H9 (cell line): ENCODE measurements at regions not wholly inside any gene's neighbourhood (a gene's known extent, or its start where the extent isn't known, plus 50 kb on each side); places are given as distances from the start of the nearest gene placed in this dataset.

Experiments used
- DNase-seq: peaks from one replicate; pipeline ENCODE4 v3.0.0-alpha.2; 2017
- H2AFZ ChIP-seq: one replicate; pipeline ENCODE4 v1.6.1; 2013; ENCODE audit warnings: mild to moderate bottlenecking, low read length, control low read depth, moderate library complexity
- H2AK5ac ChIP-seq: 2 replicates; pipeline ENCODE4 v1.6.1; 2013; ENCODE audit warnings: low read length, control low read depth, mixed read lengths; ENCODE audit not compliant: insufficient read length
- H2BK120ac ChIP-seq: one replicate; pipeline ENCODE4 v1.6.1; 2013; ENCODE audit warnings: low read depth, mild to moderate bottlenecking, low read length, control low read depth, inconsistent platforms; ENCODE audit not compliant: poor library complexity, severe bottlenecking
- H2BK12ac ChIP-seq: 2 replicates; pipeline ENCODE4 v1.6.1; 2013; ENCODE audit warnings: low read length, control low read depth, mixed read lengths, low read depth; ENCODE audit not compliant: insufficient read length
- H2BK15ac ChIP-seq: 2 replicates; pipeline ENCODE4 v1.6.1; 2013; ENCODE audit warnings: low read depth, low read length, control low read depth
- H2BK20ac ChIP-seq: one replicate; pipeline ENCODE4 v1.6.1; 2013; ENCODE audit warnings: low read depth, mild to moderate bottlenecking, low read length, control low read depth, inconsistent platforms; ENCODE audit not compliant: poor library complexity, severe bottlenecking
- H2BK5ac ChIP-seq: 2 replicates; pipeline ENCODE4 v1.6.1; 2013; ENCODE audit warnings: low read length, control low read depth, mixed read lengths; ENCODE audit not compliant: insufficient read length
- H3K14ac ChIP-seq: 2 replicates; pipeline ENCODE4 v1.6.1; 2013; ENCODE audit warnings: low read length, control low read depth; ENCODE audit not compliant: insufficient read depth
- H3K18ac ChIP-seq: 2 replicates; pipeline ENCODE4 v1.6.1; 2013; ENCODE audit warnings: low read depth, mild to moderate bottlenecking, mixed read lengths, low read length, control low read depth; ENCODE audit not compliant: insufficient read length
- H3K23ac ChIP-seq: 2 replicates; pipeline ENCODE4 v1.6.1; 2013; ENCODE audit warnings: low read length, control low read depth, mixed read lengths, low read depth; ENCODE audit not compliant: insufficient read length
- H3K23me2 ChIP-seq: 2 replicates; pipeline ENCODE4 v1.6.1; 2013; ENCODE audit warnings: low read depth, mild to moderate bottlenecking, mixed read lengths, low read length, control low read depth; ENCODE audit not compliant: insufficient read length, poor library complexity, severe bottlenecking
- H3K27ac ChIP-seq: 2 replicates; pipeline ENCODE4 v1.5.1; 2013; ENCODE audit warnings: low read length, control low read depth, mixed read lengths, low read depth; ENCODE audit not compliant: insufficient read length
- H3K27me3 ChIP-seq: 2 replicates; pipeline ENCODE4 v1.6.1; 2013; ENCODE audit warnings: low read length, control low read depth, inconsistent platforms; ENCODE audit not compliant: insufficient read depth
- H3K4ac ChIP-seq: 2 replicates; pipeline ENCODE4 v1.6.1; 2013; ENCODE audit warnings: low read depth, mild to moderate bottlenecking, control low read depth, inconsistent platforms, low read length, moderate library complexity
- H3K4me1 ChIP-seq: 2 replicates; pipeline ENCODE4 v1.6.1; 2013; ENCODE audit warnings: low read length, control low read depth, inconsistent platforms; ENCODE audit not compliant: insufficient read depth
- H3K4me2 ChIP-seq: 2 replicates; pipeline ENCODE4 v1.6.1; 2013; ENCODE audit warnings: low read length, control low read depth, mixed read lengths; ENCODE audit not compliant: insufficient read length, insufficient read depth
- H3K56ac ChIP-seq: 2 replicates; pipeline ENCODE4 v1.6.1; 2013; ENCODE audit warnings: low read depth, mild to moderate bottlenecking, mixed read lengths, low read length, control low read depth; ENCODE audit not compliant: insufficient read length
- H3K79me1 ChIP-seq: 2 replicates; pipeline ENCODE4 v1.6.1; 2013; ENCODE audit warnings: low read depth, mild to moderate bottlenecking, moderate library complexity, low read length, control low read depth, inconsistent platforms; ENCODE audit not compliant: insufficient read depth, poor library complexity, severe bottlenecking
- H3K79me2 ChIP-seq: 2 replicates; pipeline ENCODE4 v1.6.1; 2013; ENCODE audit warnings: low read length, control low read depth, inconsistent platforms; ENCODE audit not compliant: insufficient read depth
- H3K9ac ChIP-seq: 2 replicates; pipeline ENCODE4 v1.6.1; 2013; ENCODE audit warnings: low read length, control low read depth, mixed read lengths; ENCODE audit not compliant: insufficient read length; ENCODE audit errors: extremely low read depth
- H3K9me3 ChIP-seq: one replicate; pipeline ENCODE4 v1.6.1; 2013; ENCODE audit warnings: low read depth, low read length, inconsistent platforms; ENCODE audit not compliant: control insufficient read depth
- H3T11ph ChIP-seq: one replicate; pipeline ENCODE4 v1.6.1; 2013; ENCODE audit warnings: mild to moderate bottlenecking, low read length, control low read depth, inconsistent platforms
- H4K20me1 ChIP-seq: one replicate; pipeline ENCODE4 v1.6.1; 2013; ENCODE audit not compliant: control insufficient read depth, insufficient read length, insufficient read depth
- H4K5ac ChIP-seq: 2 replicates; pipeline ENCODE4 v1.6.1; 2013; ENCODE audit warnings: low read depth, mild to moderate bottlenecking, mixed read lengths, low read length, control low read depth; ENCODE audit not compliant: insufficient read length
- H4K8ac ChIP-seq: replicated peaks from 2 replicates; pipeline ENCODE4 v1.6.1; 2013; ENCODE audit warnings: low read length, control low read depth, mixed read lengths, low read depth; ENCODE audit not compliant: insufficient read length
- H4K91ac ChIP-seq: 2 replicates; pipeline ENCODE4 v1.6.1; 2013; ENCODE audit warnings: low read depth, mild to moderate bottlenecking, moderate library complexity, mixed read lengths, low read length, control low read depth; ENCODE audit not compliant: insufficient read length
- H3K27ac Mint-ChIP-seq, 3 experiments: 2 replicates in 2 of 3; 3 replicates in 1 of 3; pipeline ENCODE4 v1.8.0; 2020 to 2021; ENCODE audit warnings: mixed read lengths in 3 of 3, mild to moderate bottlenecking in 1 of 3, moderate library complexity in 1 of 3
- H3K27me3 Mint-ChIP-seq: 2 replicates; pipeline ENCODE4 v1.8.0; 2021; ENCODE audit warnings: low read depth, mild to moderate bottlenecking, moderate library complexity, mixed read lengths
- H3K36me3 Mint-ChIP-seq, 3 experiments: 2 replicates in 2 of 3; 3 replicates in 1 of 3; pipeline ENCODE4 v1.8.0; 2020 to 2021; ENCODE audit warnings: low read depth in 3 of 3, mixed read lengths in 3 of 3; ENCODE audit not compliant: insufficient read depth in 1 of 3
- H3K4me1 Mint-ChIP-seq, 2 experiments: 2 replicates each; pipeline ENCODE4 v1.8.0; 2020; ENCODE audit warnings: mixed read lengths in 2 of 2
- H3K4me3 Mint-ChIP-seq, 2 experiments: 2 replicates in 1 of 2; 3 replicates in 1 of 2; pipeline ENCODE4 v1.8.0; 2020 to 2021; ENCODE audit warnings: mild to moderate bottlenecking in 2 of 2, mixed read lengths in 2 of 2, moderate library complexity in 1 of 2
- H3K9me3 Mint-ChIP-seq, 2 experiments: 2 replicates in 1 of 2; 3 replicates in 1 of 2; pipeline ENCODE4 v1.8.0; 2020; ENCODE audit warnings: mild to moderate bottlenecking in 2 of 2, mixed read lengths in 2 of 2, moderate library complexity in 1 of 2
- WGBS: extraction: QIAGEN DNeasy Blood & Tissue Kit; methylation state at CpG from one replicate; pipeline ENCODE4 v1.1.7; 2013; ENCODE audit warnings: missing lambda C conversion rate, low lambda C conversion rate, mixed read lengths; ENCODE audit not compliant: insufficient read length; ENCODE audit errors: extremely low coverage; 5-methylcytosine and 5-hydroxymethylcytosine counted together
- TF ChIP-seq, protein P1 (sequence below): fragments of 200-600 bp; sonication (generic); conservative IDR thresholded peaks from 3 replicates; pipeline ENCODE4 v1.8.0; 2021; ENCODE audit warnings: antibody characterized with exemption, mild to moderate bottlenecking

DNA sequence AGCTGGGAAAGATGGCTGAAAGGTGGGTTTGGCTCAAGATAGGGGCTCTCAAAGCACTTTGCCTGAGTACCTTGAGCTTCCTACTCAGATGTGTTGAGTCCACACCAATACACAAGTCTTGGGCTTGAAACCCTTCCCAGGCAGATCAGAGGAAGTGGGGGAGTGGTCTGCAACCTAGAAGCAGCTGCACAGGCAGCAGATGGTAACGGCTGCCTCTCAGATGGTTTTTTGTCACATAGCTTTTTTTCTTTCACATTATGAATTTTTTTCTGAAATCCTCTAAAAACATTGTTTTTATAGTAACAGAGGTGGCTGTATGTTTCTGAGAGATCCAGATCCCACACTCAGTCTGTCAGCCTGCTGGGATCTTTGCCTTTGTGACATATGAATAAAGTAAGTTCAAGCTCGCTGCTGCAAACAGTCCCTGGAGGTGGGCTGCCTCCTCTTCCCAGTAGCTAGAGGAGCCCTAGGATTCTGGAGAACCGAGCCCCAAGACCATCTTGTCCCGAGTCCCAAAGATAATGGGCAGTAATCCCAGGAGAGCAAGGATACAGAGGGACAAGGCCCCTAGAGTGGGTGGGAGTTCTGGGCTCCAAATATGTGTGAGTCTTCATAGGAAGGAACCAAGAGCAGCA, 97.1 kb upstream of the TOP1 start:
- H2BK15ac ChIP-seq: no peak overlapping the region
- no peak overlapping the region for H2BK12ac ChIP-seq
- Mint-ChIP-seq H3K4me3 (no peak overlapping the region), H3K27ac (no peak overlapping the region), H3K36me3 (no peaks in the 10 kb centered on the region), H3K4me1 (no peaks in the 10 kb centered on the region), H3K27me3 (peaks cover 3% of the 10 kb centered on the region), H3K9me3 (peaks cover 0 to 2% of the 10 kb centered on the region in 2 experiments; a peak in 1 of 5 replicates)
- no peak overlapping the region for H4K91ac ChIP-seq
- no peak overlapping the region for H4K5ac ChIP-seq
- H3K79me1 ChIP-seq: no peaks in the 10 kb centered on the region
- H3K23ac ChIP-seq: no peak overlapping the region
- H3K23me2 ChIP-seq: no peaks in the 10 kb centered on the region
- no peaks in the 10 kb centered on the region for H3K79me2 ChIP-seq
- H3K4me1 ChIP-seq: no peaks in the 10 kb centered on the region
- H3K27ac ChIP-seq: no peak overlapping the region
- TF ChIP-seq, protein P1, sequence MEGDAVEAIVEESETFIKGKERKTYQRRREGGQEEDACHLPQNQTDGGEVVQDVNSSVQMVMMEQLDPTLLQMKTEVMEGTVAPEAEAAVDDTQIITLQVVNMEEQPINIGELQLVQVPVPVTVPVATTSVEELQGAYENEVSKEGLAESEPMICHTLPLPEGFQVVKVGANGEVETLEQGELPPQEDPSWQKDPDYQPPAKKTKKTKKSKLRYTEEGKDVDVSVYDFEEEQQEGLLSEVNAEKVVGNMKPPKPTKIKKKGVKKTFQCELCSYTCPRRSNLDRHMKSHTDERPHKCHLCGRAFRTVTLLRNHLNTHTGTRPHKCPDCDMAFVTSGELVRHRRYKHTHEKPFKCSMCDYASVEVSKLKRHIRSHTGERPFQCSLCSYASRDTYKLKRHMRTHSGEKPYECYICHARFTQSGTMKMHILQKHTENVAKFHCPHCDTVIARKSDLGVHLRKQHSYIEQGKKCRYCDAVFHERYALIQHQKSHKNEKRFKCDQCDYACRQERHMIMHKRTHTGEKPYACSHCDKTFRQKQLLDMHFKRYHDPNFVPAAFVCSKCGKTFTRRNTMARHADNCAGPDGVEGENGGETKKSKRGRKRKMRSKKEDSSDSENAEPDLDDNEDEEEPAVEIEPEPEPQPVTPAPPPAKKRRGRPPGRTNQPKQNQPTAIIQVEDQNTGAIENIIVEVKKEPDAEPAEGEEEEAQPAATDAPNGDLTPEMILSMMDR: no peak
- no peak overlapping the region for H3T11ph ChIP-seq
- no peak overlapping the region for H3K14ac ChIP-seq
- H3K27me3 ChIP-seq: no peaks in the 10 kb centered on the region
- no peaks in the 10 kb centered on the region for H4K20me1 ChIP-seq
- no peak overlapping the region for H2AK5ac ChIP-seq
- no peak for DNase-seq
- no peaks in the 10 kb centered on the region for H3K9me3 ChIP-seq
- no peak overlapping the region for H2BK20ac ChIP-seq
- H3K4me2 ChIP-seq: no peak overlapping the region
- WGBS: no CpG with 5 or more reads among the region's 4 CpGs
- no peak overlapping the region for H3K18ac ChIP-seq
- no peak overlapping the region for H2AFZ ChIP-seq
- H3K56ac ChIP-seq: no peak overlapping the region
- no peak overlapping the region for H2BK5ac ChIP-seq
- H3K9ac ChIP-seq: no peak overlapping the region
- no peak overlapping the region for H4K8ac ChIP-seq
- no peak overlapping the region for H3K4ac ChIP-seq
- H2BK120ac ChIP-seq: no peak overlapping the region
